NCI-H748 (cell line): ENCODE measurements at regions not wholly inside any gene's neighbourhood (a gene's known extent, or its start where the extent isn't known, plus 50 kb on each side); places are given as distances from the start of the nearest gene placed in this dataset.
A peak's percentile ranks its signal among the peaks of the same experiment; 100 is the strongest.
"Not testable (repeated sequence)": the region's sequence is repeated elsewhere in the genome, so short reads cannot be mapped to it uniquely, and the experiment has no call there.

Source experiments
- DNase-seq: peaks from one replicate; lab custom pipeline; 2025; ENCODE audit not compliant: unreplicated experiment; lab: John Stamatoyannopoulos, UW

DNA sequence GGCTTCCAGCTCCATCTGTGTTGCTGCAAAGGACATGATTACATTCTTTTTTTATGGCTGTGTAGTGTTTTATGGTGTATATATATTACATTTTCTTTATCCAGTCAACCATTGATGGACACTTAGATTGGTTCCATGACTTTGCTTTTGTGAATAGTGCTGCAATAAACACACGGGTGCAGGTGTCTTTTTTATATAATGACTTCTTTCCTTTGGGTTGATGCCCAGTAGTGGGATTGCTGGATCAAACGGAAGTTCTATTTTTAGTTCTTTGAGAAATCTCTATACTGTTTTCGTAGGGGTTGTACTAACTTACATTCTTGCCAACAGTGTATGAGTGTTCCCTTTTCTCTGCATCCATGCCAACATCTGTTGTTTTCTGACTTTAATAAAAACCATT, 189.7 kb downstream of the ACTR3B start:
- no peak for DNase-seq

DNA sequence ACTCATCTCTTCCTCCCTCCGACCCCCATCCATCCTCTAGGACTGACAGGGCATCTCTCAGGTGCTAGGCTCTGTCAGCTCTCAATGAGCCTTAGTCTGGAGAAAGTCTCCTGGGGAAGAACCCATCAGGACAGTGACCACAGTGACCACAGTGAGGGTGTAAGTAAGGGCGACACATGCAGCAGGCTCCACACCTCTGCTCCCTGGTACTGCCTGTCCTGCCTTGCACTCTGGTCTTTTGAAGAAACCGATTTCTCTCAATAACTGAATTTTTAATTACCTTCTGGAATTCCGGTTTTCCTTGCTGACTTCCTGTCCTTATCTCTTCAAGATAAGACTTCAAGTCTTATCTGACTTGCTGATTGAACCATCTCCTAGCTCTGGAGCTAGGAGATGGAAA, 190.2 kb downstream of the ACTR3B start:
- no peak for DNase-seq

DNA sequence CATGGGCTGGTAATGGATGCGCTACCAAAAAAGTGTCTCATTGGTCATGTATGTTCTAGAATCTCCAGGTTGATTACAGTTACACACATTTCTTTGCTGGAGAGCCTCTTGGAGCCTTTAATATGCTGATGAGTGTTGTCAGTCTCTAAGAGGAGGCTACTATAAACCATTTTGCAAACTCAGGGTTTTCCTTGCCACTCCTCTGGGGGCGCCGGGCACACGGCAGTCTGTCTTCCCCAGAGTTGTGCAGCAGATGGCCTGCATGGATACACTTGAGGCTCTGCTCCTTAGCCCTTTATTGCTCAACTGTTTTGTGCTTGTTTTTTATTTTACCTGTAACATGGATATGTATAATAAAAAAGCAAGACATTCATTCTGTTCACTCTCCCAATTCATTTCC, 196.5 kb downstream of the ACTR3B start:
- DNase-seq, result no peak

DNA sequence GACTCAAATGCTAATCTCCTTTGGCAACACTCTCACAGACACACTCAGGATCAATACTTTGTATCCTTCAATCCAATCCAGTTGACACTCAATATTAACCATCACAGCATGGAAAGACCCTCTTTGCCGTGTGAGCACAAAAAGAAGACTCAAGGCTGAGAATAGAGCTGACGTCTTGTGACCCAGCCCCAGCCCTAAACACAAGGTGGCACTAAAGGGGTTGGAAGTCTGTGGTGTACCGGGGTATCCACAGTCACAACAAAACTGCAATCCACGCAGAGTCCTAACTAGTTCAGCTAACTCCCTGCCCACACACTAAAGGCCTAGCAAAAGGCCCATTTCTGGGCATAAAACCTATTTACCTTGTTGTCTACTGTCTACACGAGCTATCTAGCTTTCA, 200.1 kb downstream of the ACTR3B start:
- DNase-seq, result no peak

DNA sequence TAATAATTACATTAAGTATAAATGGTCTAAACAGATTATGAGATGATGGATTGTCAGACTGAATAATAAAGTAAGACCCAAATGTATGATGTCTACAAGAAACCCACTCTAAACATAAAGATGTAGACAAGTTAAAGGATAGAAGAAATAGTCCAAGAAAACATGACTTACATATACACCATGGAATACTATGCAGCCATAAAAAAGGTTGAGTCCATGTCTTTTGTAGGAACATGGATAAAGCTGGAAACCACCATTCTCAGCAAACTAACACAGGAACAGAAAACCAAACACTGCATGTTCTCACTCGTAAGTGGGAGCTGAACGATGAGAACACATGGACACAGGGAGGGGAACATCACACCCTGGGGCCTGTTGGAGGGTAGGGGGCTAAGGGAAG, 202.2 kb downstream of the ACTR3B start:
- not testable (repeated sequence) for DNase-seq

DNA sequence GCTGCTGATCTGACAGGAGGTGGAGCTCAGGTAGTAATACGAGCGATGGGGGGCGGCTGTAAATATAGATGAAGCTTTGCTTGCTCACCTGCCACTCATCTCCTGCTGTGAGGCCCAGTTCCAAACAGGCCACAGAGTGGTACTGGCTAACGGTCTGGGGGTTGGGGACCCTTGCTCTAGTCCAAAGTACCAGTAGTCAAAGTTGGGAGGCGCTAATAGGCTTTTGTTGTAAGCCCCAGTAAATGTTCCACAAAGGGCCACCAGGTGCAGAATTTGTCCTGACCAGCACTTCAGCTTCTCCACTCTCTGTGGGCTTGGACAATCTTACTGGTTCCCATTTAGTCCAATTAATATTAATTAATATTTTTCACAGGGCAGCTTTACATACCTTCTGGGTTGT, 206.6 kb downstream of the ACTR3B start:
- no peak for DNase-seq

DNA sequence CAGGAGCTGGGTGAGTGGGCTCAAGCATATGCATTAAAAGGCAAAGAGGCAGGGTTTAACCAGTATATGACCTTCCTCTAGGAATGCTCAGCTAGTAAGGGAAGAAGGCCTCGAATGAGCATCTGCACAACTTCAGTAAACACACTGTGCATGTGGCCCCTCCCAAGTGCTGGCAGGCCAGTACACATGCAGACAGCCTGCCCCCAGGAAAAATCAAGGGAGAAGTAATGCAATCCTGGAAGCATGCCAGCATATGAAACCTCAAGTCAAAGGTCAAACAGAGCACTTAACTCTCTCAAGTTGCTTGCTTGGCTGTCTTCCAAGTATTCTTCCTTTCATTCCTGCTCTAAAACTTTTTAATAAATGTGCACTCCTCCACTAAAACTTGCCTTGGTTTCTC, 208.4 kb downstream of the ACTR3B start:
- peak; percentile 7 for DNase-seq

DNA sequence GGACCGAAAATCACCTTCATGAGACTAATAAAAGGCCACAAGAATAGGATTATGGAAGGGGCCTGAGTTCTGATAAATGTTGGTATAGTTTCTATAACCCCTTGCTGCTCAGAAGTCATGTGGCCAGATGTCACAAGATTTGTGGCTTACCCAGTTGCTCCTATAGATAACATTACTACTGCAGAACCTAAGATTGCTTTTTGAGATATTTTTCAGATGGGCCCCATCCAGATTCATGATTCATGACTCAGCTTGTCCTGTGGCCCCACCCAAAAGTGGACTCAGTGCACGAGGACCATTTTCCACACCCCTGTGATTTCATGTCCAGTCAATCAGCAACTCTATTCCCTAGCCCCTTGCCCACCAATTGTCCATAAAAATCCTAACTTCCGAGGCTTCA, 209.0 kb downstream of the ACTR3B start:
- DNase-seq, result no peak

DNA sequence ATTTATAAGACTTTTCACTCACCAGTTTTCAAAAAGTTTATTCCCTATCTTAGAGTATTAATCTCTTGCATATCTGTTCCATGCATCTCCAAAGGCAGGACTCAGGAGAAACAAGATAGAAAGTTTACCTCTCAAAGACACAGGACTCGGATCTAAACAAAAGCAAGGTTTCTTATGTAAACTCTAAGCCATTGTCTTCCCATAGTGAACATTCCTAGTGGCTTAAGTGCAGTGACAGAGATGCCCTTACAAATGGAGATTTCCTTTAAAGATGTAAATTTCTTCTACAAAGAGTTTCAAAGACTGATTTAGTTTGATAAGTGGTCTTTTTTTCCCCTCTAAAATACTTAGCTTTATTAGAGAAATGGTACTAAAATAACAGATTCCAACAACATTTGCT, 209.8 kb downstream of the ACTR3B start:
- DNase-seq, result no peak

DNA sequence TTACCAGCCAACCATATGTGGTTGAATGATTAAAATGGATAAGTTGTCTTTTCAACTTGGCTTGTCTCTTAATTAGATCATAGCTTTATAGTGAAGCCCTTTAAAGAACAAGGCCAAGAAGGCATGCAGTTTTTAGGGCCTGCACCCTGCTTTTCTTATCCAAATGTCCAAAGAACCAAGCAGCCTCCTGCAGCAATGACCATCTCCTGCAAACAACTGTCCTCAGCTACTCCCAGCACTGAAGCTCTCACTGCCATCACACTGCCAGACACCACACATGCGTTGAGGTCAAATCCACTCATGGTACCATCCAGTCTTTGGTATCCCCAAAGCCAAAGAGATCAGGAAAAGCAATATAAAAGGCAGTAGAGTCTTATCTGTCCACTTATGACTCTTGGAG, 210.3 kb downstream of the ACTR3B start:
- DNase-seq, result no peak

DNA sequence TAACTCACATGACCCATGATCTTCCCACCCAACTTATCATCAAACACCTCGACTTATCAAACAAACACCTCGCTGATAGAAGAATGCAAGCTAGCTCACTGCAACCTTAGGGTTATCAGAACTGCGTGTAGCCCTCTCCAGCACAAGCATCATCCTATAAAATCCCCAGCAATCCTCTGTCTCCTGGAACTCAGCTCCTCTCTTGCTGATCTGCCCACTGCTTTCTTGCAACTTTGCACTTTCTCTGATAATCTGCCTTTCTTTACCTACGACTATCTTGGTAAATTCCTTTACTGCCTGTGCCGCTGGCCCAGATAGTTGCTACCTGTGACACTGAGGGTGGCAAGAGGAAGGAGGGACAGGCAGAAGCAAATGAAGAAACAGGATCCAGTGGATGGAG, 210.9 kb downstream of the ACTR3B start:
- DNase-seq, result no peak

DNA sequence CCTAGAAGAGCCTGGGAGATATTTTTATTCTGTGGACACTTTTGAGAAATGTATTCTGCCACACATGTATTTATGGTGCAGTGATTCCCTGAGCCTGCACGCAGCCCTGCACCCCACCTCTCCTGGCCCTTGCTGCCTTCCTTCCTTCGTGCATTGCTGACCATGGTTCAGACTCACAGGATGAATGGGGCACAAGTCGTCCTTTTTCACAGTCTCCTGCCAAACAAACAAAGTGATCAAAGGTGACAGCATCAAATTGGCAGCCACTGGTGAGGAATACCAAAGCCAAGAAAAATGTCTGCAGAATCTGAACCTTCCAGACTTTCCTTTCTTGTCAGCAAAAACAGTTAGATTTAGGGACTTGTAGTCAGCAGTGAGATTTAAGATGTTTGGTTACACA, 215.0 kb downstream of the ACTR3B start:
- no peak for DNase-seq

DNA sequence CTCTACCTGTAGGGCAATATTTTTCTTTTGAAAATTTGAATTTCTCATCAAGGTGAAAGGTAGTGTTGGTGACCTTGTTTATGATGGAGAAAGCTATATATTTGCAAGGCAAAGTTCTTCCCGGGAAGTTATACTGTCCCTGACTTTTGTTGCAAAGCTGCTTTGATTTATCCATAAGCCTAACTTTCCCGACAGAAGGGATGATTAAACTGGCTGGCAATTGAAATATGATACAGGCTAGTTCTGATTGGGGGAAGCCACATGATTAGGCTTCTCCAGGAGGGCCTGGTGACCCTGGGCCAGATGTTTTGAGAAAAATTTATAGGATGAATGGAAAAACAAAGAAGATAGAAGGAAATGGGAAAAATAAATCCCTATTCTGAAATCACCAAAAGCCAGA, 215.5 kb downstream of the ACTR3B start:
- no peak for DNase-seq

DNA sequence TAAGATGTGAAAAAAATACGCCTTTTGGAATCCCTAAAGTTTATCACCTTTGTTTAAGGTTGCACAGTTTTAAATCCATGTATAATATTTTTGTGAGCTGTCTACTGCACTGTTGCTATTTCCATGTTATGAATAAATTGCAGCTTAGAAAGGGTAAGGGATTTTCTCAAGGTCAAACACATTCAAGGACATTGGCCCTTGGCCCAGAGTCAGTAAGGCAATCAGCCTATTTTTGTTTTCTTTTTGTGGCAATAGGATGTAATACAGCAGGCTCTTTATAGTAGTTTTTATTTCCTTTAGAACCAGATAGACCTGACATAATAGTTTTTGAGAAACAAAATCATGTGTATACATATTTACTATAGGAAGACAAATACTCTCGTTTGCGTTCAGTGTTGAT, 219.8 kb downstream of the ACTR3B start:
- DNase-seq, result no peak

DNA sequence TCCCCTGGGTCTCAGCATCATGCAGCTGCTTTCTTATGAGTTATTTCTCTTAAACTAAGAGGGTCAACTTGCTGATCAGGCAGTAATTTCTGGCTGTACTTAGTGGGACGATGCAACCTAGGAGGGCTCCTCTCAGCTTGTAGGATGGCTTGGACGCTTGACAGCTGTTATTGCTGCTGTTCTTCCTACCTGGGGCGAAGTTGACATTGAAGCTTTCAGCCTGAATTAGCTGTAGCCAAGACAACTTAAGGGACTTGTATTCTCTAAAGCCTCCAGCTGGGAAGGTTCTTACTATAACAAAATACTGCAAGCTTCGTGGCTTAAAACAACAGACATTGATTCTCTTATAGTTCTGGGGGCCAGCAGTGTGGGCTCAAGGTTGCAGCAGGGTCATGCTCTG, 224.9 kb downstream of the ACTR3B start:
- no peak for DNase-seq

DNA sequence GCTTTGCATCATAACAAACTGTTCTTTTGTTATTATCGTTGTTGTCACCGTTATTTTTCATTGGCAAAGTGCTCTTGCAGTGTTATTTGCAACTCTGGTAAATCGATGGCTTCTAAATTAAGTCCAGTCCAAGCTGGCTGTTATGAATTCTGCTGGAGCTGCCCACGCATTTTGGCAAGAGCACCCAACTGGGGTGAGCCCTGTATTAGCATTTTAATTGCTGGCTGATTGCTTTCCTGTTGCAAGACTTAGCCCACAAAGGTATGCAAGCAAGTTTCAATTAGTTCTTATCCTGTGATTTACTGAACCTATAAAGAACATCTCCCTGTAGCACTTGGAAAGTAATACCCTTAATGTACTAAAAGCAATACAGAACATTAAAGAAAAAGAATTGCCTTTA, 226.8 kb downstream of the ACTR3B start:
- no peak for DNase-seq

DNA sequence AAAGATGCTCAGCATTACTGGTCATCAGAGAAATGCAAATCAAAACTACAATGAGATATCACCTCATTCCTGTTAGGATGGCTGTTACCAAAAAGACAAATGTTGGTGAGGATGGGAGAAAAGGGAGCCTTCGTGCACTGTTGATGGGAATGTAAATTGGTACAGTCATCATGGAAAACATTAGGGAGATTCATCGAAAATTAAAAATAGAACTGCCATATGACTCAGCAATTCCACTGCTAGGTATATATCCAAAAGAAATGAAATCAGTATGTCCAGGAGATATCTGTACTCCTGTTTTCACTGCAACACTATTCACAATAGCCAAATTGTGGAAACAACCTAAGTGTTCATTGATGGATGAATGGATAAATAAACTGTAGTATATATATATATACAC, 228.1 kb downstream of the ACTR3B start:
- DNase-seq, result no peak

DNA sequence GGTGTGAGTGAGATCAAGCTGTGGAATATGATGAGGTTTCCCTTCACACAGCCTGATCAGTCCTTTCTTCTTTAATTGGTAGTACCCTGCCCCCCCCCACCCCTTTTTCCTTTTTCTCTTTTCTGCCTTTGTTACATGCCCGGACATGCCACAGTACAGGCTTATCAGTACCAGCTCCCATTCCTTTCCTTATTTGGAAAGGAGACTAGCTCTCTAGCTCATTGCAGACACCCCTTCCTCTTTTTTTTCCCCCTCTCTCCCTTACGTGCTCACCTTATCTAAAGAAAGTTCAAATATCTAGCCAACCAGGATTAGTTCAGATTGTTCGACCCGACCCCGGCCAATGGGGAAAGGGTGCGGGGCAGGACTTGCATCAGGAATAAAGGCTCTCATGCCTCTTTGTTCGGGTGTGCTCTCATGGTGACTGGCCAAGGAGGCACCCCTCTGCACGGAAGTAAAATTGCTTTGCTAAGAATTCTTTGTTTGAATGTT, 230.4 kb downstream of the ACTR3B start:
- DNase-seq, result peak; percentile 45

DNA sequence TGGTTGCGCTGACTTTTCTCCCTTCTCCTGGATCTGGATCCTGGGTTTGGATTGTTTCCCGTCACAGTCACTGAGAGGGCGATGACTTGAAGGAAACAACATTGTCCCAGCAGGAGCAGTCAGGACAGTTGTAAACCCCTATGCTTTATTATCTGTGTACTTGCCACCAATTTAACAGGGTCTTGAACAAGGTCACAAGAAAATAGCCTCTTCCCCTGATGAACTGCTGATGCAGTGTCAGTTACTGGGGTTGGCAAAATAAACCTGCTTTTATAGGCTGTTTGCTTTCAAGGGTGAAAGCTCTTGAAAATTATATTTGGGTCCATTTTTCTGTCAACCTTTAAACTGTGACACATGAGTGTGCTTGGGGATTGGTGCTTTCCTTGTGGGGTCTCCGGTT, 238.9 kb downstream of the ACTR3B start:
- no peak for DNase-seq

DNA sequence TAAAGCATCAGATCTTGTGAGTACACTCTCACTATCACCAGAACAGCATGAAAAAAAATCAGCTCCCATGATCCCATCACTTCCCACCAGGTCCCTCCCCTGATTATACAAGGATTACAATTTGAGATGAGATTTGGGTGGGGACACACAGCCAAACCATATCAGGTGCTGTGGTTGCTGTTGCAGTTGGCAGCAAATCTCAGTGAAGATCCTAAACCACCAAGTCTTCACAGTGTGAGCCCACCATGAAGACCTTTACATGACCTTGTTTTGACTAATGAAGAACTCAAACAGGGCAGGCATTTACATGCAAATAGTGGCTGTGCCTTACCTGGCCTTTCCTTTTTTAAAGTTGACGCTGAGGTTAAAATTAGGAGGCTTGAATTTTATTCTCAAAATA, 242.6 kb downstream of the ACTR3B start:
- no peak for DNase-seq

DNA sequence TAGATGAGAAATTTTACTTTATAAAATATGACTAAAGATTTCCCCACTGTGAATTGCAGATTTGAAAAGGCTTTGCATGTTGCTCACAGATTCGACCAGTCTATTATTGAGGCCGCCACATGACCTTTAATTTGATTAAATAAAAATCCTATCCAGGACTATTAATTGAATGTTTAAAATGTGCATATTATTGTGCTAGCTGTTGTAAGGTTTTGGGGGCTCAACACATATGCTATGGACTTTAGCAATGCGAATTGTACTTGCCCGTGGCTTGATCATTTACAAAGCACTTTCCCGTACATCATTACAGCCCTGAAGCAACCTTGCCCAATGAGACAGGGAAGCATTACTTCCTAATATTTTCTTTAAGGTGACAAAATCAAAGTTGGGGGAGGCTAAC, 243.0 kb downstream of the ACTR3B start:
- DNase-seq, result no peak

DNA sequence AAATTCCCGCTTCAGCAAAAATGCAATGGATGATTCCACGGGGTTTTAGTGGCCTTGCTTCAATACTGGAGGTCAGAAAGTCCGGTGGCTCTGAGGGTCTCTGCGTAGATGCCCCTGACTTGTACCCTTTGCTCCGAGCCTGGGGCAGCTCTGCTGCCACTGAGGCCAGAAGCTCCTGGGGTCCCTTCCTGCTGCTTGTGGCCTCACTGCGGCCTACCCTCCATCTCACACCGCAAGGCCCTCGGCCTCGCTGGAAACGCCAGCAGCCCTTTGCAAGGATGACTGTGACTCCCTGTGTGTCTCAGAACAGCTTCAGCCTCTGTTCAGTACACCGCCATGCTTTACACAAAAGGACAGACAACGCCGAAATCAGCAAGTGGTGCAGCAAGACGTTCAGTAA, 244.8 kb downstream of the ACTR3B start:
- DNase-seq, result no peak

DNA sequence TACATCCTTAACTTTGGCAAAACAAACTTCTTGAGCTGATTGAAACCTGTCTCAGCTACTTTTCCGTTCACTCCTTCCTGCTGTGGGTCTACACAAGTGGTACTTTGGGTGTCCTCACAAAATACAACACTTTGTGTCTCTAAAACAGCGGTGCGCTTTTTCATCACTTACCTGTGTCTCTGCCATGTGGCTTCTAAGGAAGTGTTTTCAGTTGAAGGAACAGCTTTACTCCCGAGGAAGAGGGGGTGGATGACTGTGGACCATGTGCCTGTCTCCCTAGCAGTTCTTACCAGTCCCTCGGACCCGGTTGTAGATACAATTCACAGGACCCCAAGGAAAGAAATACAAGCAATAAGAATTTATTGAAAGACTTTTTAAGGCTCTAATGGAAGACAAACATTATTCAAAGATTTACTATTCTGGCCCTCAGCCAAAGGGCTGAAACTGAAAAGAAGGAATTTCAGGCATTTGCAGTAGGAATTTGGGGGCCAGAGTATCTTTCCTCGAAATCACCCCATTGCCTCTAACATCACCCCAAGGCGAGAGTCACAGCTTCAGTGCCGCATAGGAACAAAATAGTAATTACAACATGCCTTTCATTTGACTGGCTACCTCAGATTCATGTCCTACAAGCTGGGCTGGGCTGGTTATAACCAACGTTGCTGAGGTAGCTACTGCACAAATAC, 246.3 kb downstream of the ACTR3B start:
- DNase-seq, result no peak
